Thyroid gland (tissue), 4 donors: ENCODE measurements at regions not wholly inside any gene's neighbourhood (a gene's known extent, or its start where the extent isn't known, plus 50 kb on each side); places are given as distances from the start of the nearest gene placed in this dataset.

Source experiments
- POLR2A ChIP-seq, 2 donors: fragments of 450-650 bp; IDR thresholded peaks; one replicate each; pipeline ENCODE4 v1.6.1; 2017; ENCODE audit warnings: antibody characterized with exemption in 2 of 2, mild to moderate bottlenecking in 2 of 2, moderate library complexity in 1 of 2
- TF ChIP-seq, protein P1 (sequence below), 6 experiments: fragments of 200-600 bp in 3 of 6; fragments of 450-650 bp in 3 of 6; sonication (generic) in 3 of 6; IDR thresholded peaks; one replicate each; pipeline ENCODE4 v1.5.1; 2016 to 2019; ENCODE audit warnings: antibody characterized with exemption in 6 of 6, mild to moderate bottlenecking in 2 of 6, inconsistent platforms in 1 of 6, moderate library complexity in 1 of 6

DNA sequence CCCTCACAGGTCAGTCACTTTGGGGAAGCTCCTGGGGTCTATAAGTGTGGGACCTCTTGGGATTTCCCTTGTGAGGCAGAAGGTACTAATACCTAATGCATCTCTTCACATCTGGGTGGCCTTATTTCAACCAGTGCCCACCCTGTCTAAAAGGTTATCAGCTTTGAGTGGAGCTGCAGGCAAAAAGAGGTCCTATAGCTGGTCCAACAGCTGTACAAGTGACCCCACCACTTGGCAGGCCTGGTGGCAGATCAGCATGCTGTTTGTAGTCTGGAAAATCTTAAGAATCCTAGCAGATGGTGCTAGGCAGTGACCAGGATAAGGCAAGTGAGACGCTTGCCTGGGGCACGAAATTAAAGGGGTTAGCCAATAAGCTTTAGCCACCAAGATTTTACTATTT is 51.6 kb upstream of the GTSF1L start:
- TF ChIP-seq, protein P1, sequence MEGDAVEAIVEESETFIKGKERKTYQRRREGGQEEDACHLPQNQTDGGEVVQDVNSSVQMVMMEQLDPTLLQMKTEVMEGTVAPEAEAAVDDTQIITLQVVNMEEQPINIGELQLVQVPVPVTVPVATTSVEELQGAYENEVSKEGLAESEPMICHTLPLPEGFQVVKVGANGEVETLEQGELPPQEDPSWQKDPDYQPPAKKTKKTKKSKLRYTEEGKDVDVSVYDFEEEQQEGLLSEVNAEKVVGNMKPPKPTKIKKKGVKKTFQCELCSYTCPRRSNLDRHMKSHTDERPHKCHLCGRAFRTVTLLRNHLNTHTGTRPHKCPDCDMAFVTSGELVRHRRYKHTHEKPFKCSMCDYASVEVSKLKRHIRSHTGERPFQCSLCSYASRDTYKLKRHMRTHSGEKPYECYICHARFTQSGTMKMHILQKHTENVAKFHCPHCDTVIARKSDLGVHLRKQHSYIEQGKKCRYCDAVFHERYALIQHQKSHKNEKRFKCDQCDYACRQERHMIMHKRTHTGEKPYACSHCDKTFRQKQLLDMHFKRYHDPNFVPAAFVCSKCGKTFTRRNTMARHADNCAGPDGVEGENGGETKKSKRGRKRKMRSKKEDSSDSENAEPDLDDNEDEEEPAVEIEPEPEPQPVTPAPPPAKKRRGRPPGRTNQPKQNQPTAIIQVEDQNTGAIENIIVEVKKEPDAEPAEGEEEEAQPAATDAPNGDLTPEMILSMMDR (IDR thresholded peaks at IDR 0.05), result no peak
- TF ChIP-seq POLR2A (IDR thresholded peaks at IDR 0.05), result no peak
